HG02571 (cell line): ENCODE measurements at regions not wholly inside any gene's neighbourhood (a gene's known extent, or its start where the extent isn't known, plus 50 kb on each side); places are given as distances from the start of the nearest gene placed in this dataset.
"Not testable (repeated sequence)": the region's sequence is repeated elsewhere in the genome, so short reads cannot be mapped to it uniquely, and the experiment has no call there.

Experiments
- ATAC-seq: cut with Tn5 transposase; IDR thresholded peaks from one replicate; pipeline ENCODE4 v1.9.1; 2021; ENCODE audit warnings: mild to moderate bottlenecking, moderate library complexity; ENCODE audit not compliant: unreplicated experiment

GRCh38 chr4:114398410-114398809 is 200.2 kb upstream of the UGT8 start:
- no peak for ATAC-seq

DNA sequence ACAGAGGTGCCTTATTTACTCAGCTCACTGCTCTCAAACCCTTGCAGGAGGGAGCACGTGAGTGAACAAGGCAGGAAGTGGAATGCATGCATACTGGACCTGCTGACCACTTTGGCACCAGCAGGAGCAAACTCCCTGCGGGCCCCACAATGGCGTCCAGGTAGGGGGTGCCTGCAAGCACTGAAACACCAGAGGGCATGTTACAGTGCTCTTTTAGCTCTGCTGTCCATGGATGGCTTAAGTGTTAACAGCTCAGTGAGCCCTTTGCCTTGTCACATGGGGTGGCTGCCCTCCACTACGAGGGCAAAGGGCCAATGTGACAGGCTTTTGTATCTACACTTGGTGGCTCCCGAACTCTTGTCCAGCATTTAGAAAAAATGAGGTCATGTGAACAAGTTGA is 199.5 kb upstream of the UGT8 start:
- ATAC-seq: no peak

- ATAC-seq: no peak
These were observed 198.1 kb upstream of the UGT8 start for GRCh38 chr4:114400531-114400930.

GRCh38 chr4:114401483-114401882 is 197.1 kb upstream of the UGT8 start:
- ATAC-seq: no peak

DNA sequence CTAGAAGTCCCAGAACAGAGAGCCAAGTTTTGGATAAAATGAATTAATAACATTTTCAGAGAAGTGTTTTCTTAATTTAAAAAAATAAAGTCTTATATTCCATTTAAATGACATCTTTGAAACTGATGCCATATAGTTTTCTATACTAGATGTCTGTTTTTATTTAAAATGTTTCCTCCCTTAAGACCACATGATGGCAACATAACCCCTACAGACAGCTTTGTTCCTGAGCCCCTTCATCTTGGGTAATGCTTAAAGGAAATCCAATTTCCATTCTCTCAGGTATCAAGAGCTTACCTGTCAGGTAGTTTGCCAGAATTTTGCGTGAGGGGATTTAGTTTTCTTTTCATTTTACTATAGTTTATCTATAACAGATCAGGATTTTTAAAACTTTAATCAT is 181.4 kb upstream of the UGT8 start:
- ATAC-seq: no peak

GRCh38 chr4:114420069-114420468 is 178.5 kb upstream of the UGT8 start:
- no peak for ATAC-seq

- ATAC-seq: peak; percentile 89
These were observed 175.0 kb upstream of the UGT8 start for GRCh38 chr4:114423582-114423981.

GRCh38 chr4:114435116-114435515 is 163.5 kb upstream of the UGT8 start:
- ATAC-seq: no peak

- no peak for ATAC-seq
These were observed 155.8 kb upstream of the UGT8 start for GRCh38 chr4:114442856-114443255.

- ATAC-seq: no peak
These were observed 154.4 kb upstream of the UGT8 start for GRCh38 chr4:114444211-114444610.

DNA sequence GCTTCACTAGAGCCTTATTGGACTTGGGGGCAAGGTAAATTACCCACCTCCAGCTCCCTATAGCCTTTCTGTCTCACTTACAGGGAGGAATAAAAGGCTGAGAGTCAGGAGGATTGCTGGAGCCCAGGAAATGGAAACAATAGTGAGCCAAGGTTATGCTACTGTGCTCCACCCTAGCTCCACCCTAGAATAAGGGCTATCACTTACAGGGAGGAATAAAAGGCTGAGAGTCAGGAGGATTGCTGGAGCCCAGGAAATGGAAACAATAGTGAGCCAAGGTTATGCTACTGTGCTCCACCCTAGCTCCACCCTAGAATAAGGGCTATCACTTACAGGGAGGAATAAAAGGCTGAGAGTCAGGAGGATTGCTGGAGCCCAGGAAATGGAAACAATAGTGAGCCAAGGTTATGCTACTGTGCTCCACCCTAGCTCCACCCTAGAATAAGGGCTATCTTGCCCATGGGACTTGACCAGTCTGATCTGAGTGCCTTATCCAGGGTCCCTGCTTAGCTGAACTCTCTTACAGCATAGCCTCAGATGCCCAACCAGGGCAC is 150.6 kb upstream of the UGT8 start:
- ATAC-seq: not testable (repeated sequence)

DNA sequence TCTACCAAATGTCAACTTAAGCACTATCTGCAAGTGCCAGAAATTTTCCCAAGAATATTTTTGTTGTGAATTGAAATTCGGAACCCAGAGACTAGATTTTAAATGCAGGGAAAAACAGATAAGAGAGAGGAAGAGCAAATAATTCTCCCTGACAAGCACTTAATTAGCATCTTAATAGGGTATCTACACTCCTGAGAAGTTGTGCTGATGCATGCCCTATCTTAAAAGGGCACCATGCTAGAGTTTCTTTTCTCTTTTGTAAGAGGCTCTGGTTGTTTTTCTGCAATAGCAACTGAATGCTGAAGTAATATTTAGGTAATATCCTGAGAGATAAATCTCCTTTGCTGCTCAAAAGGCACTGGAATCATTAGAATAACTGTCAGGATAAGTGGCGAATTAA is 139.9 kb upstream of the UGT8 start:
- ATAC-seq: no peak

DNA sequence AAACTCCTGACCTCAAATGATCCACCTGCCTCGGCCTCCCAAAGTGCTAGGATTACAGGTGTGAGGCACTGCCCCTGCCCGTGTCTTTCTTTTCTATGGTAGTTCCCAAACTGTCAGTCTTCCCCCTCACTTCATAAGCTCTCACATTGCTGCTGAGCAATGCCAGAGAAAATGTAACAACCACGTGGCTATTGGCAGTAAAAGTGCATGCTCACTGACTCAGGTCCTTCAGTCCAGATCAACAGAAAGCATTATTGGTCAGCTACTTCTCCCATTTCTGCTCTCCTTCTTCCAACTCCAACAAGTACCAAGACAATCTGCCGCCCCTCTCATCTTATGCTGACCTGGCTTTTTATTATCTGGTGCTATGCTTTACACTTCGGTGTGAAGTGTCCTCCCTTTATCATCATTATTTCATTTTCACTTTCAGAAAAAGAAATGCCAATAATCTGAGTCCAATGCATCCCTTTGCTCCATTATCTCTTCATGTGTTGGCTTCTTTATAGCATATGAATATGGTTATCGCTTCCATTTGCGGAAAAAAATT is 133.8 kb upstream of the UGT8 start:
- ATAC-seq: no peak

- ATAC-seq: no peak
These were observed 132.8 kb upstream of the UGT8 start for GRCh38 chr4:114465766-114466165.

- no peak for ATAC-seq
These were observed 132.3 kb upstream of the UGT8 start for GRCh38 chr4:114466299-114466698.

DNA sequence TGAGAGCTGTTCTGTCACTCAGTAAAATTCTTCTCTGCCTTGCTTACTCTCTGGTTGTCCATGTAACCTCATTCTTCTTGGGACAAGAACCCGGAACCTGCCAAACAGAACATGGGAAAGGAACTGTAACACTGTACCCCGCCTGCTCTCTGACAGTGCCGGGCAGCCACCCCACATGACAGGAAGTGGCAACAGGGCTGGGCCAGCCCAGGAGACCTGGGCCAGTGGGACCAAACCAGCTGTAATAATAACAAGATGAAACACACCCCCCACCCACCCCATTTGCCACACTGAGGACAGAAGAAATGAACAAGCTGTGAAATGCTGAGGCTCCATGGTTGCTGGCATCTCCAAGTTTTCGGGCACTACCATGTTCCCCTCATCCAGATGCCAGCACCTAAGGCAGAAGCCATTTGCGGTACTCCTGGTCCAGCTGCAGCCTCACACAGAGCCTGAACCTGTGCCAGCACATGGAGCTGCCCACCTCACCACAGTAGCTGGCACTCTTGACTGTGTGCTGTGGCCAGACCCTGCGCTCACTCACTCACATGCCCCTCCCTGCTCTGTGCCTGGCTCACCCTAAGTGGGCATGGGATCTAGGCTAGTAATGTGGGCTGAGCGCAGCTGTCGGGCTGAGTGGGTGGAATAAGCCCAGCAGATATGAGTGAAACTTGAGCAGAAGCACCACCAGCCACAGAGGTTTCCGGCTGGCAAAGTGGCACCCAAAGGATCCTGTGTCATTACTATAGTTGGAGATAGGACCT is 126.2 kb upstream of the UGT8 start:
- ATAC-seq: no peak

DNA sequence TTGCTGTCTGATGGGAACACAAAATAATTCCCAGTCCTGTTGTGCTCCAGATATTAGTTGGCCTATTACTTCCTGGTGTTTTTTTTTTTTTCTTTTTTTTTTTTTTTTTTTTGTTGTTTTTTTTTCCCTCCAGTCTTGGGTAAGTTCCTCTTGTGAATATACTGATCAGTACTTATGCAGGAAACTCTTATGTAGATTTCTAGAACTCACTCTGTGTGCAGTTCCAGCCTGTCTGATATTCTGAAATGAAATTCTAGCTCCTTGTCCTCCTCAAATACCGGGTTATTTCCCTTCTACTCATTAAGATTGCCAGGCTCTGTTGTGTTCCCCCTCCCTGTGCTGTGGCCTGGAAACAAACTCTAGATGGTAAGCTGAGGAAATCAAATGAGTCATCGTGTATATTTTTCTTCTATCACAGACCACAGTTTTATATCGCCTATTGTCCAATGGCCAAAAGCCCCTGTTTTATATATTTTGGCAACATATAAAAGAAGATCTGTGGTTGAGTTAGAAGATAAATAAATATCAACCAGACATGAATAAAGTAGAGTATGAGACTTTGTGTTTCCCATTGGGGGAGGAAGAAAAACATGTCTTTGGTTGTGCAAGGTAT is 124.3 kb upstream of the UGT8 start:
- no peak for ATAC-seq

DNA sequence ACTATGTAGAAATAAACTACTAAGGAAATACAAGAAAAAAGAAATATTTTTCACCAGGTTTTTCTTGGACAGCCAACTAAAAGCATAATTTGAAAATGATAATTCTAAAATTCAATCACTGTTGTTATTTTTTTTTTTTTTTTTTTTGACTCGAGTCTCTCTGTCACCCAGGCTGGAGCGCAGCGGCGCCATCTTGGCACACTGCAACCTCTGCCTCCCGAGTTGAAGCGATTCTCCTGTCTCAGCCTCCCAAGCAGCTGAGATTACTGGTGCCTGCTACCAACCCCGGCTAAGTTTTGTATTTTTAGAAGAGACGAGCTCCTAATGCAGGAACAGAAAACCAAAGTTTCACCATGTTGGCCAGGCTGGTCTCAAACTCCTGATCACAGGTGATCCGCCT is 122.3 kb upstream of the UGT8 start:
- no peak for ATAC-seq

DNA sequence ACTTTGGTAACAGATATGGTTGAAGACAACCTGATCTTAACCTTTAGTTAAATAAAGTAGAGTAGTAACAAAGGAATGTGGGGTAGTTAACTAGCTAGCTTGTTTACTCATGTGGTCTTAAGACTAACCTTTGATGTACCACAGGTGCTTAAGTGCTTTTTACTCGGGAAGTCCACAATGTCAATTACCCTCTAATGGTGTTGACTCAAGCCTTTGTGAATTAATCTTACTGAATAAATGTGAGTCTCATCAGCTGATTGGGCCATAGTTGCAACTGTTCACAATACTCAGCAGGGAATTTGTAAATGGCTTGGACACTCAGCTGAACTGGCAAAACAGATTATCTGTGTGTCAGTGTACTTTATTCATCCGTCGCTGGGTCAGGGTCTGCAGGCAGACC is 119.0 kb upstream of the UGT8 start:
- ATAC-seq: no peak

DNA sequence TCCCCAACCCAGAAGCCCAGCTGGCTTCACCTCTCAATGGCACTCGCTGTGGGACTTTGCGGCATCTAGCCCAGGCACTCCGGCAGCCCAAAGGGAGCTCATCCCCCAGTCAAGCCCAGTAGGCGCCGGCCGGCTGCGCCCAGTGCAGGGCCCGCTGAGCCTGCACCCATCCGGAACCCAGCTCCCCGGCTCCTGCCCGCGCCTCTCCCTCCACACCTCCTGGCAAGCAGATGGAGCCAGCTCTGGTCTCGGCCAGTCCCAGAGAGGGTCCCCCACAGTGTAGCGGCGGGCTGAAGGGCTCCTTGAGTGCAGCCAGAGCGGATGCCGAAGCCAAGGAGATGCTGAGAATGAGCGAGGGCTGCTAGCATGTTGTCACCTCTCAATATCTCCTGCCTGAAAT is 116.8 kb upstream of the UGT8 start:
- ATAC-seq: no peak

DNA sequence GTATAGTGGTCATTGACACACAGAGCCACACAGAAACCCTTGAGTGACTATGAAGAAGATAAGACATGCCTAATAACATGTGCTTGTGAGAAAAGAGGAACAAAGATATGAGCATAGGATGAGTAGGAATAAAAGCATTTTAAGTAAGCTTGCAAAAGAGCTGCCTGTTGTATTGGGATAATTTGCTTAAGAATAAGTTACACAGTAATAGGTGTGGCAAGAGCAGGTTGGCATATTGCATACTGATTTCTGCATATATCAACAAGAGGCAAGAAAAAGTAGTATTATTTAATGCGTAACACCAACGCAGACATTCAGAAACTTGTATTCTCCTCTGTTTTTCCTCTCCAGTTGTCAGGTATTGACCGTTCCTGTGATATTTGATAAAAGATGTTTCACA is 111.5 kb upstream of the UGT8 start:
- ATAC-seq: no peak

DNA sequence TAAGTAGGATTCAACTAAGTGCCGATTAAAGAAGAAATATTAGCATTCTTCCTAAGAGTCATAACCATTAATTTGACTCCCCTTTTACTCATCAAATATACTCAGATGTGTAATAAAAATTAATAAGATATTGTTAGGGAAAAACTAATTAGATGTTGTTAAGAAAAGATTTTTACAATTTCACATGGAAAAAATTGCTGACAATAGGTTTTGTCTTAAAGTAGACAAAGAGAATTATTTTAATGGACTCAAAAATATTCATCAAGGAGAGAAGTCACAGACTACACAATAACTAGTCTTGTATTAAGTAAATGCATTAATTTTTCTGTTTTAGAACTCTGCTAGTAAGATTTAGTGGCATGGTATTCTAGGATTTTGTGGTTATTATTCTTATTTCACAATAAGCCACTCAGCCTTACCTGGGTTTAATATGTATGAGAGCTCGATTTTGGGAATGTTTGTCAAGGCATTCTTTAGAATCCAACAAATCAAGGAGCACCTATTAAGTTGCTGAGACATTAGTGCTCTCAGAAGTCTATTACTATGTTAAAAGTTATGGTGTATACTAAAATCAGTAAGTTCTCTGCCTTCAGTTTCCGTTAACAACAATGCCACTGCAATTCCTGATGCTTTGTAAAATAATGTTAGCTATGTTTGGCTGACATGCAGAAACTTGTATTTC is 110.2 kb upstream of the UGT8 start:
- ATAC-seq: no peak
